A549 (cell line): ENCODE measurements at regions not wholly inside any gene's neighbourhood (a gene's known extent, or its start where the extent isn't known, plus 50 kb on each side); places are given as distances from the start of the nearest gene placed in this dataset.

Experiments
- ATAC-seq, 2 experiments: fragments of 200-7000 bp in 1 of 2; fragments of >200 bp in 1 of 2; cut with Nextera tagmentation in 1 of 2; cut with Tn5 transposase in 1 of 2; 3 replicates each; pipeline versions ENCODE4 v1.8.0 to v1.9.1; 2018 to 2020; ENCODE audit warnings: mild to moderate bottlenecking in 1 of 2, moderate library complexity in 1 of 2
- CTCF ChIA-PET: fragments of 300-600 bp; sonication (Branson Sonifier 250); formaldehyde crosslinking; extraction: SDS; loops from one replicate; lab custom pipeline; 2021; ENCODE audit warnings: antibody characterized with exemption, inconsistent platforms; lab: Yijun Ruan, JAX
- POLR2A ChIA-PET: fragments of 350-600 bp; formaldehyde crosslinking; extraction: SDS; loops from one replicate; lab custom pipeline; 2021; ENCODE audit warnings: antibody characterized with exemption, inconsistent platforms; lab: Yijun Ruan, JAX
- DNase-seq, 2 experiments: peaks; one replicate each; pipeline versions ENCODE4 v3.0.0 to v3.0.0-alpha.2; 2011 to 2016; ENCODE audit warnings: low read depth in 1 of 2, low spot score in 1 of 2
- FAIRE-seq: peaks from 2 replicates; lab custom pipeline; 2011; peaks lifted over from hg19 to GRCh38; lab: Jason Lieb, UNC
- H3K27ac ChIP-seq, 2 experiments: fragments of >200 bp; sonication (Bioruptor Twin); formaldehyde crosslinking; 3 replicates each; pipeline ENCODE4 v1.5.1; 2016 to 2017
- H3K4me1 ChIP-seq: fragments of >200 bp; sonication (Bioruptor Twin); formaldehyde crosslinking; 3 replicates; pipeline ENCODE4 v1.6.1; 2016
- H3K4me2 ChIP-seq: fragments of >200 bp; sonication (Bioruptor Twin); formaldehyde crosslinking; 3 replicates; pipeline ENCODE4 v1.6.1; 2016
- H3K4me3 ChIP-seq: fragments of >200 bp; sonication (Bioruptor Twin); formaldehyde crosslinking; 3 replicates; pipeline ENCODE4 v1.5.1; 2016
- H3K9me3 ChIP-seq: fragments of >200 bp; sonication (Bioruptor Twin); formaldehyde crosslinking; 3 replicates; pipeline ENCODE4 v1.6.1; 2016
- ATOH8 ChIP-seq: fragments of 250-450 bp; sonication (Bioruptor Pico); IDR thresholded peaks from 2 replicates; pipeline ENCODE4 v1.5.0; 2020; ENCODE audit warnings: low read depth, mild to moderate bottlenecking, moderate library complexity
- CBX8 ChIP-seq: fragments of 200-600 bp; sonication (generic); IDR thresholded peaks from 2 replicates; pipeline ENCODE4 v1.6.1; 2016
- FOXS1 ChIP-seq: fragments of 250-450 bp; sonication (Bioruptor Pico); IDR thresholded peaks from 2 replicates; pipeline ENCODE4 v1.5.0; 2020; ENCODE audit warnings: mild to moderate bottlenecking, moderate library complexity
- GATA3 ChIP-seq: IDR thresholded peaks from 2 replicates; pipeline ENCODE4 v1.6.1; 2012; ENCODE audit warnings: borderline replicate concordance
- HMGXB4 ChIP-seq: fragments of 250-450 bp; sonication (Bioruptor Pico); IDR thresholded peaks from 2 replicates; pipeline ENCODE4 v1.5.0; 2021; ENCODE audit warnings: mild to moderate bottlenecking, moderate library complexity, borderline replicate concordance
- NFE2L2 ChIP-seq: fragments of 150-350 bp; conservative IDR thresholded peaks from 2 replicates; pipeline ENCODE4 v1.6.1; 2014; ENCODE audit warnings: low read length
- POLR2AphosphoS2 ChIP-seq: conservative IDR thresholded peaks from 2 replicates; pipeline ENCODE4 v1.6.1; 2012; ENCODE audit warnings: low read length, improper control_type of control experiment, inconsistent platforms
- TFCP2L1 ChIP-seq: fragments of 250-450 bp; sonication (Bioruptor Pico); IDR thresholded peaks from 2 replicates; pipeline ENCODE4 v1.5.0; 2021; ENCODE audit warnings: mild to moderate bottlenecking
- TP53 ChIP-seq: fragments of 250-450 bp; sonication (Bioruptor Pico); IDR thresholded peaks from 2 replicates; pipeline ENCODE4 v1.5.0; 2021; ENCODE audit warnings: mild to moderate bottlenecking, moderate library complexity
- WGBS: methylation state at CpG from one replicate; pipeline ENCODE4 v1.1.6; 2017; ENCODE audit errors: missing lambda C conversion rate; 5-methylcytosine and 5-hydroxymethylcytosine counted together
- small RNA-seq, 6 experiments: library from RNA; depleted of rRNA; stranded (forward); fragments of <200 nt; gene quantifications; one replicate each; pipeline ENCODE3, GENCODE V24; 2012
- TF ChIP-seq, protein P1 (sequence below): fragments of 450-650 bp; IDR thresholded peaks from 2 replicates; pipeline ENCODE4 v1.6.1; 2014; ENCODE audit warnings: antibody characterized with exemption
- TF ChIP-seq, protein P2 (sequence below): fragments of >200 bp; sonication (Bioruptor Twin); formaldehyde crosslinking; IDR thresholded peaks from 3 replicates; pipeline ENCODE4 v1.6.1; 2016

DNA sequence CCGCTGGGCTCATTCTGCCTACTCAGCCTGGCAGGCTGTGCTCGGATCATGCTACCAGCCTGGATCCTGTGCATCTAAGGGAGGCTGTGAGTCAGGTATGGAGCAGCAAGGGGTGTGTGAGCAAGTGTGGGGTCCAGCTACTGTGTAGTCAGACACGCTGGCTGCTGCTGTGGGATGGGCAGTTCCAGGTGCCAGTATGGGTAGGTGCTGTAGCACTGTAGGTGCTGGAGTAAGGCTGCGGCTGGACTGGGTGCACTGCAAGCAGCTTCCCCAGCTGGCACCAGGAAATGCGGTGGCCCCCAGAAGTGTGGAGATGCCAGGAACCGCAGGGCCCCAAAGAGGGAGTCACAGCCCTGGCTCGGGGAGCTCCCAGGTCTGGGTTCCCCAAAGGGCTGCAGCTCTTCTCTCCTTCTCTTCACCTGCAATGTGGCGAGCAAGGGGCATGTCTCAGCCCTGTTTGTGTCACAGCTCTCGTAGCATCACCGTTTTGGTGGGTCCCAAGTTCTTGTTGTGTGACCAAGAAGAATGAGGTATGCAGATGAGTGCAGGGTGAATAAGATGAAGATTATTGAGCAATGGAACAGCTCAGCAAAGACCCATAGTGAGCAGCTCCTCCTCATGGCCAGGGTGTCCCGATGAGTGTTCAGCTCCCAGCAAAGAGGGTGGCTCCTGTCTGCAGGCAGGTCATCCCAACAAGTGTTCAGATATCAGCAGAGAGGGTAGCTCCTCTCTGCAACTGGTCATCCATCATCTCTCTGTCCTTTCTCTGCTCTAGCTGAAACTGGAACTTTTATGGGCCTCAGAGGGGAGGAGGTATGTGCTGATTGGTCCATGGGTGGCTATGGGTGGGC is 462.9 kb downstream of the TBC1D22A start:
- no peak for TF ChIP-seq FOXS1 (CRISPR knock-in tag)
- TF ChIP-seq POLR2AphosphoS2: no peak
- no peak for TF ChIP-seq HMGXB4 (CRISPR knock-in tag)
- TF ChIP-seq, protein P1, sequence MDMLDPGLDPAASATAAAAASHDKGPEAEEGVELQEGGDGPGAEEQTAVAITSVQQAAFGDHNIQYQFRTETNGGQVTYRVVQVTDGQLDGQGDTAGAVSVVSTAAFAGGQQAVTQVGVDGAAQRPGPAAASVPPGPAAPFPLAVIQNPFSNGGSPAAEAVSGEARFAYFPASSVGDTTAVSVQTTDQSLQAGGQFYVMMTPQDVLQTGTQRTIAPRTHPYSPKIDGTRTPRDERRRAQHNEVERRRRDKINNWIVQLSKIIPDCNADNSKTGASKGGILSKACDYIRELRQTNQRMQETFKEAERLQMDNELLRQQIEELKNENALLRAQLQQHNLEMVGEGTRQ: no peak
- TF ChIP-seq TFCP2L1 (CRISPR knock-in tag): no peak
- TF ChIP-seq, protein P2, sequence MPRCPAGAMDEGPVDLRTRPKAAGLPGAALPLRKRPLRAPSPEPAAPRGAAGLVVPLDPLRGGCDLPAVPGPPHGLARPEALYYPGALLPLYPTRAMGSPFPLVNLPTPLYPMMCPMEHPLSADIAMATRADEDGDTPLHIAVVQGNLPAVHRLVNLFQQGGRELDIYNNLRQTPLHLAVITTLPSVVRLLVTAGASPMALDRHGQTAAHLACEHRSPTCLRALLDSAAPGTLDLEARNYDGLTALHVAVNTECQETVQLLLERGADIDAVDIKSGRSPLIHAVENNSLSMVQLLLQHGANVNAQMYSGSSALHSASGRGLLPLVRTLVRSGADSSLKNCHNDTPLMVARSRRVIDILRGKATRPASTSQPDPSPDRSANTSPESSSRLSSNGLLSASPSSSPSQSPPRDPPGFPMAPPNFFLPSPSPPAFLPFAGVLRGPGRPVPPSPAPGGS: no peak
- no peak for TF ChIP-seq NFE2L2
- no peak for TF ChIP-seq TP53 (CRISPR knock-in tag)
- no peak for TF ChIP-seq CBX8
- no peak for TF ChIP-seq ATOH8 (CRISPR knock-in tag)
- TF ChIP-seq GATA3: no peak
- TF ChIP-seq, all 56 proteins: peak for 0
- ATAC-seq (no peak), FAIRE-seq (no peak), DNase-seq (no peak)
- ChIA-PET CTCF (interaction anchor here (0.9 kb wide), 1 partner anchor 8 kb away, joined by 3 read pairs; no protein-coding TSS in a partner anchor), POLR2A (no interaction called here)
- no peak overlapping the region for H3K27ac ChIP-seq
- H3K4me1 ChIP-seq: no peaks in the 10 kb centered on the region
- H3K4me2 ChIP-seq: no peak overlapping the region
- no peaks in the 10 kb centered on the region for H3K9me3 ChIP-seq
- H3K4me3 ChIP-seq: no peak overlapping the region
- WGBS: 36% methylated on average over 7 of the region's 11 CpGs

Small RNA genes lying in the stretch of these regions (small RNA-seq; reads per million reads assigned to genes)
- 0 reads per million in 6 experiments for gene MIR3201
- gene MIR3667: 0 reads per million in 6 experiments
- 0 reads per million in 6 experiments for gene MIR4535
